HepG2 (cell line): ENCODE measurements at regions not wholly inside any gene's neighbourhood (a gene's known extent, or its start where the extent isn't known, plus 50 kb on each side); places are given as distances from the start of the nearest gene placed in this dataset.

Experiments used
- BCL6 ChIP-seq: IDR thresholded peaks from 2 replicates; pipeline ENCODE4 v1.6.1; 2016; ENCODE audit warnings: missing genetic modification reagents, missing compliant biosample characterization
- CREM ChIP-seq, 2 experiments: sonication (generic) in 1 of 2; formaldehyde crosslinking in 1 of 2; IDR thresholded peaks; 2 replicates each; pipeline versions ENCODE4 v1.4.0 to v1.6.1; 2016 to 2020; ENCODE audit warnings: antibody characterized with exemption in 1 of 2, mild to moderate bottlenecking in 1 of 2, missing genetic modification reagents in 1 of 2
- EZH2 ChIP-seq: conservative IDR thresholded peaks from 2 replicates; pipeline ENCODE4 v1.6.1; 2012; ENCODE audit warnings: mild to moderate bottlenecking, low read depth, low read length, moderate library complexity
- FOXA3 ChIP-seq: IDR thresholded peaks from 2 replicates; pipeline ENCODE4 v1.6.1; 2016; ENCODE audit warnings: missing genetic modification reagents, missing compliant biosample characterization
- FOXO1 ChIP-seq: sonication (generic); formaldehyde crosslinking; IDR thresholded peaks from 2 replicates; pipeline ENCODE4 v1.4.0; 2020; ENCODE audit warnings: missing genetic modification reagents
- FOXP1 ChIP-seq, 2 experiments: fragments of 450-650 bp in 1 of 2; IDR thresholded peaks; 2 replicates each; pipeline ENCODE4 v1.6.1; 2017 to 2018; ENCODE audit warnings: antibody characterized with exemption in 1 of 2
- PHF21A ChIP-seq: sonication (generic); formaldehyde crosslinking; IDR thresholded peaks from 2 replicates; pipeline ENCODE4 v1.5.0; 2020; ENCODE audit warnings: mild to moderate bottlenecking, missing genetic modification reagents
- RAD51 ChIP-seq: fragments of 450-650 bp; IDR thresholded peaks from 2 replicates; pipeline ENCODE4 v1.6.1; 2016; ENCODE audit warnings: borderline replicate concordance
- SALL1 ChIP-seq: sonication (generic); formaldehyde crosslinking; IDR thresholded peaks from 2 replicates; pipeline ENCODE4 v1.8.0; 2022; ENCODE audit warnings: mild to moderate bottlenecking, missing genetic modification reagents
- THYN1 ChIP-seq: sonication (generic); formaldehyde crosslinking; IDR thresholded peaks from 2 replicates; pipeline ENCODE4 v1.8.1; 2023; ENCODE audit warnings: low read depth, mild to moderate bottlenecking, moderate library complexity, missing genetic modification reagents, borderline replicate concordance
- ZMYM4 ChIP-seq: sonication (generic); formaldehyde crosslinking; IDR thresholded peaks from 2 replicates; pipeline ENCODE4 v1.8.1; 2023; ENCODE audit warnings: mild to moderate bottlenecking, missing genetic modification reagents
- ZNF547 ChIP-seq: sonication (generic); formaldehyde crosslinking; IDR thresholded peaks from 2 replicates; pipeline ENCODE4 v1.5.1; 2020; ENCODE audit warnings: mild to moderate bottlenecking, missing genetic modification reagents
- ZNF589 ChIP-seq: sonication (generic); formaldehyde crosslinking; conservative IDR thresholded peaks from 2 replicates; pipeline ENCODE4 v1.8.0; 2022; ENCODE audit warnings: mild to moderate bottlenecking, moderate library complexity, missing genetic modification reagents
- TF ChIP-seq, protein P1 (sequence below): sonication (generic); formaldehyde crosslinking; conservative IDR thresholded peaks from 2 replicates; pipeline ENCODE4 v1.4.0; 2020; ENCODE audit warnings: mild to moderate bottlenecking, missing genetic modification reagents, moderate library complexity
- TF ChIP-seq, protein P2 (sequence below): IDR thresholded peaks from 2 replicates; pipeline ENCODE4 v1.6.1; 2016; ENCODE audit warnings: missing compliant biosample characterization, missing genetic modification reagents, borderline replicate concordance
- TF ChIP-seq, protein P3 (sequence below), 2 experiments: IDR thresholded peaks; 2 replicates each; pipeline ENCODE4 v1.6.1; 2011 to 2012; ENCODE audit warnings: low read length in 2 of 2, borderline replicate concordance in 1 of 2, low read depth in 1 of 2, mild to moderate bottlenecking in 1 of 2, moderate library complexity in 1 of 2
- TF ChIP-seq, protein P4 (sequence below): sonication (generic); formaldehyde crosslinking; IDR thresholded peaks from 2 replicates; pipeline ENCODE4 v1.5.0; 2020; ENCODE audit warnings: mild to moderate bottlenecking, missing genetic modification reagents, borderline replicate concordance

GRCh38 chr3:165128544-165128943 is 50.2 kb upstream of the SI start (continued):
- TF ChIP-seq, protein P1, sequence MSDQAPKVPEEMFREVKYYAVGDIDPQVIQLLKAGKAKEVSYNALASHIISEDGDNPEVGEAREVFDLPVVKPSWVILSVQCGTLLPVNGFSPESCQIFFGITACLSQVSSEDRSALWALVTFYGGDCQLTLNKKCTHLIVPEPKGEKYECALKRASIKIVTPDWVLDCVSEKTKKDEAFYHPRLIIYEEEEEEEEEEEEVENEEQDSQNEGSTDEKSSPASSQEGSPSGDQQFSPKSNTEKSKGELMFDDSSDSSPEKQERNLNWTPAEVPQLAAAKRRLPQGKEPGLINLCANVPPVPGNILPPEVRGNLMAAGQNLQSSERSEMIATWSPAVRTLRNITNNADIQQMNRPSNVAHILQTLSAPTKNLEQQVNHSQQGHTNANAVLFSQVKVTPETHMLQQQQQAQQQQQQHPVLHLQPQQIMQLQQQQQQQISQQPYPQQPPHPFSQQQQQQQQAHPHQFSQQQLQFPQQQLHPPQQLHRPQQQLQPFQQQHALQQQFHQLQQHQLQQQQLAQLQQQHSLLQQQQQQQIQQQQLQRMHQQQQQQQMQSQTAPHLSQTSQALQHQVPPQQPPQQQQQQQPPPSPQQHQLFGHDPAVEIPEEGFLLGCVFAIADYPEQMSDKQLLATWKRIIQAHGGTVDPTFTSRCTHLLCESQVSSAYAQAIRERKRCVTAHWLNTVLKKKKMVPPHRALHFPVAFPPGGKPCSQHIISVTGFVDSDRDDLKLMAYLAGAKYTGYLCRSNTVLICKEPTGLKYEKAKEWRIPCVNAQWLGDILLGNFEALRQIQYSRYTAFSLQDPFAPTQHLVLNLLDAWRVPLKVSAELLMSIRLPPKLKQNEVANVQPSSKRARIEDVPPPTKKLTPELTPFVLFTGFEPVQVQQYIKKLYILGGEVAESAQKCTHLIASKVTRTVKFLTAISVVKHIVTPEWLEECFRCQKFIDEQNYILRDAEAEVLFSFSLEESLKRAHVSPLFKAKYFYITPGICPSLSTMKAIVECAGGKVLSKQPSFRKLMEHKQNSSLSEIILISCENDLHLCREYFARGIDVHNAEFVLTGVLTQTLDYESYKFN (CRISPR knock-in tag) = peak; percentile 79
- no peak for TF ChIP-seq EZH2
- TF ChIP-seq RAD51 = no peak
- TF ChIP-seq ZMYM4 (CRISPR knock-in tag) = peak; percentile 61; the same call in 1 of the 2 replicates
- TF ChIP-seq FOXO1 (CRISPR knock-in tag) = peak; percentile 22; the same call in 1 of the 2 replicates
- peak; percentile 40; the same call in 1 of the 2 replicates for TF ChIP-seq PHF21A (CRISPR knock-in tag)
- TF ChIP-seq THYN1 = no peak
- TF ChIP-seq FOXA3 (CRISPR knock-in tag) = peak; percentile 80
- no peak for TF ChIP-seq ZNF547 (CRISPR knock-in tag)
- TF ChIP-seq, protein P2, sequence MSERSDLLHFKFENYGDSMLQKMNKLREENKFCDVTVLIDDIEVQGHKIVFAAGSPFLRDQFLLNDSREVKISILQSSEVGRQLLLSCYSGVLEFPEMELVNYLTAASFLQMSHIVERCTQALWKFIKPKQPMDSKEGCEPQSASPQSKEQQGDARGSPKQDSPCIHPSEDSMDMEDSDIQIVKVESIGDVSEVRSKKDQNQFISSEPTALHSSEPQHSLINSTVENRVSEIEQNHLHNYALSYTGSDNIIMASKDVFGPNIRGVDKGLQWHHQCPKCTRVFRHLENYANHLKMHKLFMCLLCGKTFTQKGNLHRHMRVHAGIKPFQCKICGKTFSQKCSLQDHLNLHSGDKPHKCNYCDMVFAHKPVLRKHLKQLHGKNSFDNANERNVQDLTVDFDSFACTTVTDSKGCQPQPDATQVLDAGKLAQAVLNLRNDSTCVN (CRISPR knock-in tag) = peak; percentile 91
- TF ChIP-seq, protein P3, sequence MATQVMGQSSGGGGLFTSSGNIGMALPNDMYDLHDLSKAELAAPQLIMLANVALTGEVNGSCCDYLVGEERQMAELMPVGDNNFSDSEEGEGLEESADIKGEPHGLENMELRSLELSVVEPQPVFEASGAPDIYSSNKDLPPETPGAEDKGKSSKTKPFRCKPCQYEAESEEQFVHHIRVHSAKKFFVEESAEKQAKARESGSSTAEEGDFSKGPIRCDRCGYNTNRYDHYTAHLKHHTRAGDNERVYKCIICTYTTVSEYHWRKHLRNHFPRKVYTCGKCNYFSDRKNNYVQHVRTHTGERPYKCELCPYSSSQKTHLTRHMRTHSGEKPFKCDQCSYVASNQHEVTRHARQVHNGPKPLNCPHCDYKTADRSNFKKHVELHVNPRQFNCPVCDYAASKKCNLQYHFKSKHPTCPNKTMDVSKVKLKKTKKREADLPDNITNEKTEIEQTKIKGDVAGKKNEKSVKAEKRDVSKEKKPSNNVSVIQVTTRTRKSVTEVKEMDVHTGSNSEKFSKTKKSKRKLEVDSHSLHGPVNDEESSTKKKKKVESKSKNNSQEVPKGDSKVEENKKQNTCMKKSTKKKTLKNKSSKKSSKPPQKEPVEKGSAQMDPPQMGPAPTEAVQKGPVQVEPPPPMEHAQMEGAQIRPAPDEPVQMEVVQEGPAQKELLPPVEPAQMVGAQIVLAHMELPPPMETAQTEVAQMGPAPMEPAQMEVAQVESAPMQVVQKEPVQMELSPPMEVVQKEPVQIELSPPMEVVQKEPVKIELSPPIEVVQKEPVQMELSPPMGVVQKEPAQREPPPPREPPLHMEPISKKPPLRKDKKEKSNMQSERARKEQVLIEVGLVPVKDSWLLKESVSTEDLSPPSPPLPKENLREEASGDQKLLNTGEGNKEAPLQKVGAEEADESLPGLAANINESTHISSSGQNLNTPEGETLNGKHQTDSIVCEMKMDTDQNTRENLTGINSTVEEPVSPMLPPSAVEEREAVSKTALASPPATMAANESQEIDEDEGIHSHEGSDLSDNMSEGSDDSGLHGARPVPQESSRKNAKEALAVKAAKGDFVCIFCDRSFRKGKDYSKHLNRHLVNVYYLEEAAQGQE (IDR thresholded peaks at IDR 0.05; ENCODE audit: borderline replicate concordance in 1 of 2, low read depth in 1 of 2, low read length in 2 of 2) = 0 out of 4 replicates have a peak, but pooled peaks of 1 of the 2 experiments have one; percentile 49
- TF ChIP-seq ZNF589 = no peak
- TF ChIP-seq CREM (IDR thresholded peaks at IDR 0.05) = peak; percentile 26; the same call in 1 of the 2 replicates
- TF ChIP-seq CREM (CRISPR knock-in tag; IDR thresholded peaks at IDR 0.05) = no peak
- no peak for TF ChIP-seq FOXP1 (IDR thresholded peaks at IDR 0.05)
- peak; percentile 17; the same call in 1 of the 2 replicates for TF ChIP-seq FOXP1 (CRISPR knock-in tag; IDR thresholded peaks at IDR 0.05)
- TF ChIP-seq SALL1 (CRISPR knock-in tag) = peak; percentile 60
- TF ChIP-seq, protein P4, sequence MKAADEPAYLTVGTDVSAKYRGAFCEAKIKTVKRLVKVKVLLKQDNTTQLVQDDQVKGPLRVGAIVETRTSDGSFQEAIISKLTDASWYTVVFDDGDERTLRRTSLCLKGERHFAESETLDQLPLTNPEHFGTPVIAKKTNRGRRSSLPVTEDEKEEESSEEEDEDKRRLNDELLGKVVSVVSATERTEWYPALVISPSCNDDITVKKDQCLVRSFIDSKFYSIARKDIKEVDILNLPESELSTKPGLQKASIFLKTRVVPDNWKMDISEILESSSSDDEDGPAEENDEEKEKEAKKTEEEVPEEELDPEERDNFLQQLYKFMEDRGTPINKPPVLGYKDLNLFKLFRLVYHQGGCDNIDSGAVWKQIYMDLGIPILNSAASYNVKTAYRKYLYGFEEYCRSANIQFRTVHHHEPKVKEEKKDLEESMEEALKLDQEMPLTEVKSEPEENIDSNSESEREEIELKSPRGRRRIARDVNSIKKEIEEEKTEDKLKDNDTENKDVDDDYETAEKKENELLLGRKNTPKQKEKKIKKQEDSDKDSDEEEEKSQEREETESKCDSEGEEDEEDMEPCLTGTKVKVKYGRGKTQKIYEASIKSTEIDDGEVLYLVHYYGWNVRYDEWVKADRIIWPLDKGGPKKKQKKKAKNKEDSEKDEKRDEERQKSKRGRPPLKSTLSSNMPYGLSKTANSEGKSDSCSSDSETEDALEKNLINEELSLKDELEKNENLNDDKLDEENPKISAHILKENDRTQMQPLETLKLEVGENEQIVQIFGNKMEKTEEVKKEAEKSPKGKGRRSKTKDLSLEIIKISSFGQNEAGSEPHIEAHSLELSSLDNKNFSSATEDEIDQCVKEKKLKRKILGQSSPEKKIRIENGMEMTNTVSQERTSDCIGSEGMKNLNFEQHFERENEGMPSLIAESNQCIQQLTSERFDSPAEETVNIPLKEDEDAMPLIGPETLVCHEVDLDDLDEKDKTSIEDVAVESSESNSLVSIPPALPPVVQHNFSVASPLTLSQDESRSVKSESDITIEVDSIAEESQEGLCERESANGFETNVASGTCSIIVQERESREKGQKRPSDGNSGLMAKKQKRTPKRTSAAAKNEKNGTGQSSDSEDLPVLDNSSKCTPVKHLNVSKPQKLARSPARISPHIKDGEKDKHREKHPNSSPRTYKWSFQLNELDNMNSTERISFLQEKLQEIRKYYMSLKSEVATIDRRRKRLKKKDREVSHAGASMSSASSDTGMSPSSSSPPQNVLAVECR = no peak
- TF ChIP-seq BCL6 (CRISPR knock-in tag) = peak; percentile 82
